GM12865 (cell line): ENCODE measurements at regions not wholly inside any gene's neighbourhood (a gene's known extent, or its start where the extent isn't known, plus 50 kb on each side); places are given as distances from the start of the nearest gene placed in this dataset.
"Not testable (repeated sequence)": the region's sequence is repeated elsewhere in the genome, so short reads cannot be mapped to it uniquely, and the experiment has no call there.

ENCODE experiments used
- DNase-seq: peaks from one replicate; pipeline ENCODE4 v3.0.0; 2010; ENCODE audit warnings: low read depth
- H3K4me3 ChIP-seq: 2 replicates; pipeline ENCODE4 v1.5.1; 2011; ENCODE audit warnings: mild to moderate bottlenecking, low read depth, low read length, control low read depth
- TF ChIP-seq, protein P1 (sequence below): IDR thresholded peaks from 2 replicates; pipeline ENCODE4 v1.5.1; 2011; ENCODE audit warnings: low read length, control low read depth, low read depth, inconsistent platforms; ENCODE audit not compliant: insufficient read depth; ENCODE audit errors: missing control alignments

DNA sequence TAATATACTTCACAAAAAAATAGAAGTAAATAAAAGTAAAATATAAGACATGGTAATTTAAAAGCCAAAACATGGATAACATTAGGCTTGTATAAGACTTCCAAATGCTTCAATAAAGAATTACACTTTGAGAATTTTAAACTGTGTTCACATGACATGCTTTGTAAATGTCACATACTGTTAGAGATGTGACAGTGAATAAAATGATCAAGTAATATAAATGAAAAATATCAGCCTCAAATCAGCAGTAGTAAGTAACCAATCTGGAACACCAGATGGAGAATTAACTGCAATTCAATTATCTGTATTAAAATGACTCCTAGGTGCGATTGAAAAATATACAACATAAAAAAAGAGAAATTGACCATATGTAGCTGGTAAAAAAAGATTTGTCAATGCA lies 1260.8 kb downstream of the BRINP3 start:
- no peak for DNase-seq
- TF ChIP-seq, protein P1, sequence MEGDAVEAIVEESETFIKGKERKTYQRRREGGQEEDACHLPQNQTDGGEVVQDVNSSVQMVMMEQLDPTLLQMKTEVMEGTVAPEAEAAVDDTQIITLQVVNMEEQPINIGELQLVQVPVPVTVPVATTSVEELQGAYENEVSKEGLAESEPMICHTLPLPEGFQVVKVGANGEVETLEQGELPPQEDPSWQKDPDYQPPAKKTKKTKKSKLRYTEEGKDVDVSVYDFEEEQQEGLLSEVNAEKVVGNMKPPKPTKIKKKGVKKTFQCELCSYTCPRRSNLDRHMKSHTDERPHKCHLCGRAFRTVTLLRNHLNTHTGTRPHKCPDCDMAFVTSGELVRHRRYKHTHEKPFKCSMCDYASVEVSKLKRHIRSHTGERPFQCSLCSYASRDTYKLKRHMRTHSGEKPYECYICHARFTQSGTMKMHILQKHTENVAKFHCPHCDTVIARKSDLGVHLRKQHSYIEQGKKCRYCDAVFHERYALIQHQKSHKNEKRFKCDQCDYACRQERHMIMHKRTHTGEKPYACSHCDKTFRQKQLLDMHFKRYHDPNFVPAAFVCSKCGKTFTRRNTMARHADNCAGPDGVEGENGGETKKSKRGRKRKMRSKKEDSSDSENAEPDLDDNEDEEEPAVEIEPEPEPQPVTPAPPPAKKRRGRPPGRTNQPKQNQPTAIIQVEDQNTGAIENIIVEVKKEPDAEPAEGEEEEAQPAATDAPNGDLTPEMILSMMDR = no peak
- no peak overlapping the region for H3K4me3 ChIP-seq

DNA sequence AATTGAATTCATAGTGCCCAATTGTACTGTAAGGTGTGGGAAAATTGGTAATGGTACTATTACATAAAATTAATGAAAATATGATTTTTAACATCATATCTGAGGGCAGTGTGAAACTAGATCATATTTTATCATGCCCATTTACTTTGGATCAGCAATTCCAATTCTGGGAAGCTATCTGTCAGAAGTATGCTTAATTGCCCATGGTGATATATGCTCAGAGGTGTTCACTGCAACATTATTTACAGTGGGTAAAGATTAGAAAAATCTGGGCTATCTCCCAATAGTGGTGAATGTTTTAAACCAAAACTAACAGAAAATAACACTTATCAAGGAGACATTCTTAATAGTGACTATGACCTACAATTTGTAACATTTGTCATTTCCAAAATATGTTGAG lies 1260.0 kb downstream of the BRINP3 start:
- TF ChIP-seq, protein P1 = no peak
- no peak for DNase-seq
- H3K4me3 ChIP-seq = no peak overlapping the region

DNA sequence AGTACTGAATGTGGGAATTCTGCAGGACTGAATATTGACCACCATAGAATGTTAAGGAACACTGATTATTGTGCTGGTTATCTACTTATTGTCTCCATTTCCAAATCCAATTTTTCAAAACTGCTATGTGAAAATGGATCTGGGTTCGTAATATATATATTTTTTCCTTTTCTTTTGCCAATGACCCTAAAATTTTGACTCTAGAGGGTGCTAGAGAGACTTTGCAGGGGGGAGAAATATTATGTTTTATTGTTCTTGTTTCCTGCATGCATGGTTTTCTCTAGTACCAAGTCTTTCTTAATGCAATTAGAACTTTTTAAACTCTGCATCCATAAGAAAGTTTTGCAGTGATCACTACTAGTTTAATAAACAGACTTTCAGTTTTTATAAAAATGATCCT lies 1256.9 kb downstream of the BRINP3 start:
- TF ChIP-seq, protein P1 = peak; percentile 19
- DNase-seq = no peak
- H3K4me3 ChIP-seq = no peak overlapping the region

DNA sequence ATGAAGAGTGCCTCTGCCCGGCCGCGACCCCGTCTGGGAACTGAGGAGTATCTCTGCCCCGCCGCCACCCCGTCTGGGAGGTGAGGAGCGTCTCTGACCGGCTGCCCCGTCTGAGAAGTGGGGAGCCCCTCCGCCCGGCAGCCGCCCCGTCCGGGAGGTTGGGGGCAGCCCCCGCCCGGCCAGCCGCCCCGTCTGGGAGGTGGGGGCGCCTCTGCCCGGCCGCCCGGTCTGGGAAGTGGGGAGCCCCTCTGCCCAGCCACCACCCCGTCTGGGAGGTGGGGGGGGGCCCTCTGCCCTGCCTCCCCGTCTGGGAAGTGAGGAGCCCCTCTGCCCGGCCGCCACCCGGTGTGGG lies 1251.9 kb downstream of the BRINP3 start:
- H3K4me3 ChIP-seq, DNase-seq: not testable (repeated sequence)

DNA sequence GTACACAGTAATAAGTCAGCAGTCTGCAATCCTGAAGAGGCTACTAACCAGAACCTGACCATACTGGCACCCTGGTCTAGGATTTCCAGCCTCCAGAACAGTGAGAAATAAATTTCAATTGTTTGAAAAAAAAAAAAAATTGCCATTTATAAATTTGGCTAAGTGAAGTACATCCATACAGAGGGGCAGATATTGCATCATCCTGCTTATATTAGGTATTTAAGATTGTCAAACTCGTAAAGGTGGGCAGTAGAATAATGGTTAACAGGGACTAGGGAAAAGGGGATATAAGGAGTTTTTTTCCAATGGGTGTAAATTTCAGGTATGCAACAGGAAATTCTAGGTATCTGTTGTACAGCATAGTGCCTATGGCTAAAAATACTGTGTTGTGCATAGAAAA lies 1250.9 kb downstream of the BRINP3 start:
- H3K4me3 ChIP-seq = no peak overlapping the region
- TF ChIP-seq, protein P1 = no peak
- DNase-seq = no peak

DNA sequence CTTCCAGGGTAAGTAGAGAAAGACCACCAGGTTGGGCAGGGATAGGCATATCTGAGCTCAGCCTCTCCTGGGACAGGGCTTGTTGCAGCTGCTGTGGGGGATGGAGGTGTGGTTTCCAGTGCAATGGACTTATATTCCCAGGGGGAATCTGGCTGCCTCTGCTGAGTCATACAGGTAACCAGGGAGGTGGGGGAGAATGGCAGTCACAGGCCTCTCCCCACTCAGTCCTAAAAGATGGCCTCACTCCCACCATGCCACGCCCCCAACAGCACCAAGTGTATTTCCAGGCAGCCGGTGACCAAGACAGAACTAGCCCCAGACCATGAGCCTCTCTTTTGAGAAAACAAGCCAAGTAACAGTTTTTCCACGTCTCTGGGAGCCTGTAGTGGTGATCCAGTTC lies 1240.7 kb downstream of the BRINP3 start:
- TF ChIP-seq, protein P1 = no peak
- DNase-seq = peak; percentile 9
- no peak overlapping the region for H3K4me3 ChIP-seq

DNA sequence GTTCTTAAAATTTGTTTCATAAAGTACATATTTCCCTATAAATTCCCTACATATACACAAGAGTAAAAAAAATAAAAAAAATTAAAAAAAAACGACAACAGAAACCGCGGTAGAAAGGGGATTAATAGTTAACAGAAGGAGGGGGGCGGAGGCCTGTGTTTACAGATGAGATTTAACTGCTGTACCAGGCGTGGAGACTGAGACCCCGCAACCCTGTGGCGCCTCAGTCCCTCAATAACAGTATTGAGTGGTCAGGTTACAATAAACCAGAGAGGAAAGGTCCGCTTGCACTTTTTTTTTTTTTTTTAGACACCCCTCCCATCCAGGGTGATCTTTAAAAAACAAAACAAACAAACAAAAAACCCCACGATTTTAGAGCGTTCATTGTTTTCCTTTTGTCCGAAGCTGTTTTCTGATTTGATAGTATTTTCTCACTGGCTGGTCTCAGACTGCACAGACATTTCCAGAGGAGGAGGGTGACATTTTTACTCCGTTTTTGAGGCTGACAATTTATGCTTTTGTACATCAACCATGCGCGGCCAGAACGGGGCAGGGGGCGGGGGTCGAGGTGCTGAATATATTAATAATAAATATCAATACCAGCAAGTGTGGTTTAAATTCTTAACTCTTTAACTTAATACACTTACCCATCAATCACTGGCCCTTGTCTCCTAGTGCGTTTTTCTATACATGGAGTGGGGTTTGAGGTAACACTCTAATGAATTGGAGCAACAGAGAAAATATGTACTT lies 1223.9 kb downstream of the BRINP3 start:
- DNase-seq = no peak
- TF ChIP-seq, protein P1 = no peak
- no peak overlapping the region for H3K4me3 ChIP-seq

DNA sequence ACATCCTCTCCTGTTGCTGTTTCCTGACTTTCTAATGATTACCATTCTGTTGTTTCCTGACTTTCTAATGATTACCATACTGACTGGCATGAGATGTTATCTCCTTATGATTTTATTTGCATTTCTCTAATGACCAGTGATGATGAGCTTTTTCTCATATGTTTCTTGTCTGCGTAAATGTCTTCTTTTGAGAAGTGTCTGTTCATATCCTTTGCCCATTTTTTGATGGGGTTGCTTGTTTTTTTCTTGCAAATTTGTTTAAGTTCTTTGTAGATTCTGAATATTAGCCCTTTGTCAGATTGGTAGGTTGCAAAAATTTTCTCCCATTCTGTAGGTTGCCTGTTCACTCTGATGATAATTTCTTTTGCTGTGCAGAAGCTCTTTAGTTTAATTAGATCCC lies 1216.5 kb downstream of the BRINP3 start:
- H3K4me3 ChIP-seq, DNase-seq: not testable (repeated sequence)
